Body of pancreas (tissue), 4 donors: ENCODE measurements at regions not wholly inside any gene's neighbourhood (a gene's known extent, or its start where the extent isn't known, plus 50 kb on each side); places are given as distances from the start of the nearest gene placed in this dataset.

Experiments used
- ATAC-seq: fragments of 150-250 bp; one replicate; pipeline ENCODE4 v1.9.1; 2016
- DNase-seq, 4 donors: peaks; one replicate each; pipeline ENCODE4 v3.0.0-alpha.2; 2019
- H3K27ac ChIP-seq, 4 donors: fragments of 200-600 bp; sonication (generic); 1 replicate in 3 of 4; 2 replicates in 1 of 4; pipeline versions ENCODE4 v1.5.1 to v1.6.1; 2016 to 2019; ENCODE audit warnings: mild to moderate bottlenecking in 1 of 4, mixed read lengths in 1 of 4, moderate library complexity in 1 of 4
- H3K27me3 ChIP-seq, 2 donors: fragments of 200-600 bp; sonication (generic); one replicate each; pipeline ENCODE4 v1.6.0; 2016; ENCODE audit warnings: mild to moderate bottlenecking in 1 of 2
- H3K36me3 ChIP-seq, 2 donors: fragments of 200-600 bp; sonication (generic); replicated peaks in 1 of 2; 2 replicates each; pipeline ENCODE4 v1.5.1; 2016; ENCODE audit warnings: low read depth in 2 of 2; ENCODE audit not compliant: insufficient read depth in 1 of 2
- H3K4me1 ChIP-seq: fragments of 200-600 bp; sonication (generic); one replicate; pipeline ENCODE4 v1.6.0; 2016
- H3K4me3 ChIP-seq, 2 donors: fragments of 200-600 bp; sonication (generic); 1 replicate in 1 of 2; 2 replicates in 1 of 2; pipeline ENCODE4 v1.5.1; 2016 to 2019
- H3K9me3 ChIP-seq, 3 donors: fragments of 200-600 bp; sonication (generic); 1 replicate in 2 of 3; 2 replicates in 1 of 3; pipeline ENCODE4 v1.5.1; 2016
- CTCF ChIP-seq, 7 experiments: fragments of 450-650 bp in 4 of 7; fragments of 200-600 bp in 3 of 7; sonication (generic) in 3 of 7; IDR thresholded peaks; one replicate each; pipeline ENCODE4 v1.5.1; 2016 to 2019; ENCODE audit warnings: antibody characterized with exemption in 7 of 7
- POLR2A ChIP-seq, 3 donors: fragments of 450-650 bp; IDR thresholded peaks; one replicate each; pipeline ENCODE4 v1.6.1; 2016; ENCODE audit warnings: antibody characterized with exemption in 3 of 3, mild to moderate bottlenecking in 2 of 3
- WGBS, 2 donors: methylation state at CpG; one replicate each; pipeline ENCODE4 v1.1.5; 2017; 5-methylcytosine and 5-hydroxymethylcytosine counted together
- intact Hi-C: fragments of 100-400 bp; cut with DNase I; formaldehyde crosslinking; loops from one replicate; pipeline ENCODE4 v1.15.1; 2023

- intact Hi-C loops: no loop called here
- no peak overlapping the region for H3K4me3 ChIP-seq
- DNase-seq (no peak), ATAC-seq (no peak)
- TF ChIP-seq POLR2A (IDR thresholded peaks at IDR 0.05) (no peak), CTCF (IDR thresholded peaks at IDR 0.05) (no peak)
- no peaks in the 10 kb centered on the region for H3K4me1 ChIP-seq
- H3K27me3 ChIP-seq: no peaks in the 10 kb centered on the region
- H3K9me3 ChIP-seq: no peaks in the 10 kb centered on the region
- no peak overlapping the region for H3K27ac ChIP-seq
- H3K36me3 ChIP-seq: no peaks in the 10 kb centered on the region
- WGBS, 2 donors: 76 to 78% methylated on average over 15 to 18 of the region's 18 CpGs
Measured at GRCh38 chr20:60211618-60212463, 253.6 kb downstream of the CDH26 start.

GRCh38 chr20:60212695-60213094 is 254.5 kb downstream of the CDH26 start:
- no peak for DNase-seq
- intact Hi-C loops: no loop called here

GRCh38 chr20:60213126-60213893 is 255.1 kb downstream of the CDH26 start:
- ATAC-seq (no peak), DNase-seq (no peak)
- H3K27ac ChIP-seq: no peak overlapping the region
- intact Hi-C loops: no loop called here
- H3K9me3 ChIP-seq: no peaks in the 10 kb centered on the region
- H3K36me3 ChIP-seq: no peaks in the 10 kb centered on the region
- 71 to 73% methylated on average over 14 of the region's 14 CpGs for WGBS, 2 donors
- no peaks in the 10 kb centered on the region for H3K27me3 ChIP-seq
- no peaks in the 10 kb centered on the region for H3K4me1 ChIP-seq
- no peak for TF ChIP-seq POLR2A (IDR thresholded peaks at IDR 0.05)
- no peak for TF ChIP-seq CTCF (IDR thresholded peaks at IDR 0.05)
- no peak overlapping the region for H3K4me3 ChIP-seq

More at GRCh38 chr20:60212695-60213094, 254.5 kb downstream of the CDH26 start:
- ATAC-seq: no peak
- H3K27me3 ChIP-seq: no peaks in the 10 kb centered on the region
- H3K4me1 ChIP-seq: no peaks in the 10 kb centered on the region
- TF ChIP-seq CTCF (IDR thresholded peaks at IDR 0.05) (no peak), POLR2A (IDR thresholded peaks at IDR 0.05) (no peak)
- no peaks in the 10 kb centered on the region for H3K36me3 ChIP-seq
- no peak overlapping the region for H3K4me3 ChIP-seq
- no peaks in the 10 kb centered on the region for H3K9me3 ChIP-seq
- no peak overlapping the region for H3K27ac ChIP-seq
- 73 to 75% methylated on average over 3 of the region's 3 CpGs for WGBS, 2 donors

GRCh38 chr20:60214901-60215815 is 256.9 kb downstream of the CDH26 start:
- intact Hi-C loops: no loop called here
- Histone ChIP-seq H3K9me3 (no peaks in the 10 kb centered on the region), H3K27me3 (no peaks in the 10 kb centered on the region), H3K4me1 (no peaks in the 10 kb centered on the region), H3K27ac (no peak overlapping the region), H3K4me3 (no peak overlapping the region), H3K36me3 (no peaks in the 10 kb centered on the region)
- TF ChIP-seq POLR2A (IDR thresholded peaks at IDR 0.05): no peak
- TF ChIP-seq CTCF (IDR thresholded peaks at IDR 0.05): no peak
- WGBS, 2 donors: 36 to 44% methylated on average over 17 of the region's 17 CpGs
- DNase-seq: no peak
- ATAC-seq: no peak
